ENCODE measurements at regions not wholly inside any gene's neighbourhood (a gene's known extent, or its start where the extent isn't known, plus 50 kb on each side); places are given as distances from the start of the nearest gene placed in this dataset.

DNA sequence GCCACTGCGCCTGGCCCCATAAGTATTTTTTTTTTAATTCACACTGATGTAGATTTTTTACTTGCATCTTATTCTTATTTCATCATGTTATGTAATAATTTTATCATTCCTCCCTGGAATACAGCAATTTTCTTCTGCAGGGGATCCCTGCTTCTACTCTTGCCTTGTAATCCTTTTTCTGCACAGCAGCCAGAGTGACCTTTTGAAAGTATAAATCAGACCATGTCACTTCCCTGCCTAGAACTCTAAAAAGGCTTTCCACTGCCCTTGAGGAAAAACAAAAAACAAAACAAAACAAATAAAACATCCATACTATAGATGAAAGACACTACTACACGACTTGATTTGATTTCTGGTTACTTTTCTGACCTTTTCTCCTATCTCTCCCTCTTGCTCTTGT is 1334.7 kb downstream of the REEP3 start:
- no peak for DNase-seq (ENCODE audit: low spot score)
- CTCF ChIA-PET = no interaction called here
- no peaks in the 10 kb centered on the region for H3K9me3 ChIP-seq (ENCODE audit: low read depth, low read length, poor library complexity, severe bottlenecking)
- no TSS peak for BruUV-seq (replicated peaks)
- no peaks in the 10 kb centered on the region for H3K27me3 ChIP-seq (replicated peaks; ENCODE audit: insufficient read depth, low read depth, low read length, poor library complexity)
- H3K4me1 ChIP-seq (ENCODE audit: insufficient read depth, low read length, poor library complexity, severe bottlenecking) = no peaks in the 10 kb centered on the region
- TF ChIP-seq EZH2 (IDR thresholded peaks at IDR 0.05; ENCODE audit: borderline replicate concordance, low read depth, low read length, poor library complexity, severe bottlenecking) = no peak
- TF ChIP-seq, protein P1, sequence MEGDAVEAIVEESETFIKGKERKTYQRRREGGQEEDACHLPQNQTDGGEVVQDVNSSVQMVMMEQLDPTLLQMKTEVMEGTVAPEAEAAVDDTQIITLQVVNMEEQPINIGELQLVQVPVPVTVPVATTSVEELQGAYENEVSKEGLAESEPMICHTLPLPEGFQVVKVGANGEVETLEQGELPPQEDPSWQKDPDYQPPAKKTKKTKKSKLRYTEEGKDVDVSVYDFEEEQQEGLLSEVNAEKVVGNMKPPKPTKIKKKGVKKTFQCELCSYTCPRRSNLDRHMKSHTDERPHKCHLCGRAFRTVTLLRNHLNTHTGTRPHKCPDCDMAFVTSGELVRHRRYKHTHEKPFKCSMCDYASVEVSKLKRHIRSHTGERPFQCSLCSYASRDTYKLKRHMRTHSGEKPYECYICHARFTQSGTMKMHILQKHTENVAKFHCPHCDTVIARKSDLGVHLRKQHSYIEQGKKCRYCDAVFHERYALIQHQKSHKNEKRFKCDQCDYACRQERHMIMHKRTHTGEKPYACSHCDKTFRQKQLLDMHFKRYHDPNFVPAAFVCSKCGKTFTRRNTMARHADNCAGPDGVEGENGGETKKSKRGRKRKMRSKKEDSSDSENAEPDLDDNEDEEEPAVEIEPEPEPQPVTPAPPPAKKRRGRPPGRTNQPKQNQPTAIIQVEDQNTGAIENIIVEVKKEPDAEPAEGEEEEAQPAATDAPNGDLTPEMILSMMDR (conservative IDR thresholded peaks at IDR 0.05; ENCODE audit: low read depth, low read length) = no peak
- no peak overlapping the region for H3K4me3 ChIP-seq (ENCODE audit: low read depth, low read length, poor library complexity, severe bottlenecking)
- no peaks in the 10 kb centered on the region for H3K36me3 ChIP-seq (ENCODE audit: insufficient read depth, low read length, poor library complexity, severe bottlenecking)
- POLR2A ChIA-PET (ENCODE audit: low non-redundant PET) = no interaction called here
- intact Hi-C loops (cut with micrococcal nuclease; ENCODE audit: unreplicated experiment) = no loop called here
- H3K27ac ChIP-seq (ENCODE audit: low read depth, low read length, poor library complexity, severe bottlenecking) = no peak overlapping the region

DNA sequence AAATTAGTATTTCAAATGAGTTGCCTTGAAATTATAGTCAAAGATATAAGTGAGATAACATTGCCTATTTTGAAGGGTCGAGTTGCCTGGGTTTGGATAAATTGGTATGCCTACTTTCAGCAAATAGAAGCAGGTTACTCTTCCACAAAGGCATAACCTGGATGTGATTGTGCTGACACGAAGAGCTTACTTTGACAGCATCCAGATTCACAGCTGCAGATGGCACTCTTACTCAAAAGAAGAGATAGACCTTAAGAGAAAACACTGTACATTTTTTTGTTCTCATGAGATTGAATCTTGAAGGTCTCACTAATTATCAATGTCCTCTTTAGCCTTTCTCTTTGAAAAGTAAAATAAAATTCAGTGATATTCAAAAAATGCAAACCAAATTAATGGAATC is 1338.7 kb downstream of the REEP3 start:
- no peaks in the 10 kb centered on the region for H3K36me3 ChIP-seq (ENCODE audit: insufficient read depth, low read length, poor library complexity, severe bottlenecking)
- no peak for TF ChIP-seq EZH2 (IDR thresholded peaks at IDR 0.05; ENCODE audit: borderline replicate concordance, low read depth, low read length, poor library complexity, severe bottlenecking)
- TF ChIP-seq, protein P1 (conservative IDR thresholded peaks at IDR 0.05; ENCODE audit: low read depth, low read length) = no peak
- H3K27me3 ChIP-seq (replicated peaks; ENCODE audit: insufficient read depth, low read depth, low read length, poor library complexity) = no peaks in the 10 kb centered on the region
- ChIA-PET POLR2A (ENCODE audit: low non-redundant PET) (no interaction called here), CTCF (no interaction called here)
- H3K9me3 ChIP-seq (ENCODE audit: low read depth, low read length, poor library complexity, severe bottlenecking) = no peaks in the 10 kb centered on the region
- BruUV-seq (replicated peaks) = no TSS peak
- H3K27ac ChIP-seq (ENCODE audit: low read depth, low read length, poor library complexity, severe bottlenecking) = no peak overlapping the region
- intact Hi-C loops (cut with micrococcal nuclease; ENCODE audit: unreplicated experiment) = no loop called here
- no peaks in the 10 kb centered on the region for H3K4me1 ChIP-seq (ENCODE audit: insufficient read depth, low read length, poor library complexity, severe bottlenecking)
- H3K4me3 ChIP-seq (ENCODE audit: low read depth, low read length, poor library complexity, severe bottlenecking) = no peak overlapping the region
- DNase-seq (ENCODE audit: low spot score) = no peak

DNA sequence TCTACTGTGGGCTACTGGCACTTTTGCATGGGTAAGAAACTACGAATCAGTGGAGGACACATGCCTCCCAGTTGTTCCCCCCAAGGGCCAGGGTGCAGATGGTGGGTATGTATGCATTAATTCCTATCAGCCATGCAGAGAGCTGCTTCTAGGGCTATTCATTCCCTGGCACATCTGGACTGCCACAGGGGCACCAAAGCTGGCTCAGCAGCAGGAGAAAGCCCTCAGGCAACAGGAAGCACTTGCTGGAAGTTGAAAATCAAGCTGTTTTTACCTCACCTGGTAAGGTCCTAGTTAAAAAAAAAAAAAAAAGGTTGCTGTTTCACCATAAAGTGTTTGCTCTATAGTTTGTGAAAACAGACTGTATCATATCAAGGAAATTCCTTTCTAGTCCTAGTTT is 1342.6 kb downstream of the REEP3 start:
- Histone ChIP-seq H3K9me3 (ENCODE audit: low read depth, low read length, poor library complexity, severe bottlenecking) (no peaks in the 10 kb centered on the region), H3K36me3 (ENCODE audit: insufficient read depth, low read length, poor library complexity, severe bottlenecking) (no peaks in the 10 kb centered on the region), H3K27ac (ENCODE audit: low read depth, low read length, poor library complexity, severe bottlenecking) (no peak overlapping the region), H3K27me3 (replicated peaks; ENCODE audit: insufficient read depth, low read depth, low read length, poor library complexity) (no peaks in the 10 kb centered on the region), H3K4me1 (ENCODE audit: insufficient read depth, low read length, poor library complexity, severe bottlenecking) (no peaks in the 10 kb centered on the region), H3K4me3 (ENCODE audit: low read depth, low read length, poor library complexity, severe bottlenecking) (no peak overlapping the region)
- no peak for TF ChIP-seq EZH2 (IDR thresholded peaks at IDR 0.05; ENCODE audit: borderline replicate concordance, low read depth, low read length, poor library complexity, severe bottlenecking)
- TF ChIP-seq, protein P1 (conservative IDR thresholded peaks at IDR 0.05; ENCODE audit: low read depth, low read length) = no peak
- ChIA-PET CTCF (no interaction called here), POLR2A (ENCODE audit: low non-redundant PET) (no interaction called here)
- intact Hi-C loops (cut with micrococcal nuclease; ENCODE audit: unreplicated experiment) = no loop called here
- no peak for DNase-seq (ENCODE audit: low spot score)
- BruUV-seq (replicated peaks) = no TSS peak

Data from A673 (cell line).